HCT116 (cell line): ENCODE measurements at regions not wholly inside any gene's neighbourhood (a gene's known extent, or its start where the extent isn't known, plus 50 kb on each side); places are given as distances from the start of the nearest gene placed in this dataset.

Experiments used
- CBX3 ChIP-seq: IDR thresholded peaks from 2 replicates; pipeline ENCODE4 v1.6.1; 2012; ENCODE audit warnings: low read depth
- EZH2 ChIP-seq: fragments of 200-600 bp; sonication (generic); IDR thresholded peaks from 2 replicates; pipeline ENCODE4 v1.6.1; 2017; ENCODE audit warnings: antibody characterized with exemption, mixed run types
- POLR2A ChIP-seq: IDR thresholded peaks from 2 replicates; pipeline ENCODE4 v1.7.0; 2011; ENCODE audit warnings: borderline replicate concordance; ENCODE audit not compliant: insufficient read depth, insufficient read length; ENCODE audit errors: extremely low read depth
- POLR2AphosphoS5 ChIP-seq: IDR thresholded peaks from 2 replicates; pipeline ENCODE4 v1.6.1; 2011; ENCODE audit warnings: mild to moderate bottlenecking, low read depth, low read length, moderate library complexity
- SP1 ChIP-seq: IDR thresholded peaks from 2 replicates; pipeline ENCODE4 v1.6.1; 2012; ENCODE audit warnings: low read depth
- TCF7L2 ChIP-seq: IDR thresholded peaks from 2 replicates; pipeline ENCODE4 v1.7.0; 2011; ENCODE audit warnings: borderline replicate concordance, inconsistent platforms; ENCODE audit not compliant: insufficient read depth, insufficient read length; ENCODE audit errors: extremely low read depth
- TF ChIP-seq, protein P1 (sequence below), 3 experiments: fragments of 200-600 bp in 1 of 3; sonication (generic) in 1 of 3; IDR thresholded peaks in 2 of 3; conservative IDR thresholded peaks in 1 of 3; 2 replicates each; pipeline ENCODE4 v1.5.1; 2012 to 2017; ENCODE audit warnings: low read depth in 2 of 3, low read length in 2 of 3, antibody characterized with exemption in 1 of 3, borderline replicate concordance in 1 of 3, control low read depth in 1 of 3, mild to moderate bottlenecking in 1 of 3, mixed read lengths in 1 of 3, mixed run types in 1 of 3, moderate library complexity in 1 of 3; ENCODE audit not compliant: insufficient read depth in 1 of 3
- TF ChIP-seq, protein P2 (sequence below): IDR thresholded peaks from 2 replicates; pipeline ENCODE4 v1.6.1; 2012; ENCODE audit warnings: low read depth

DNA sequence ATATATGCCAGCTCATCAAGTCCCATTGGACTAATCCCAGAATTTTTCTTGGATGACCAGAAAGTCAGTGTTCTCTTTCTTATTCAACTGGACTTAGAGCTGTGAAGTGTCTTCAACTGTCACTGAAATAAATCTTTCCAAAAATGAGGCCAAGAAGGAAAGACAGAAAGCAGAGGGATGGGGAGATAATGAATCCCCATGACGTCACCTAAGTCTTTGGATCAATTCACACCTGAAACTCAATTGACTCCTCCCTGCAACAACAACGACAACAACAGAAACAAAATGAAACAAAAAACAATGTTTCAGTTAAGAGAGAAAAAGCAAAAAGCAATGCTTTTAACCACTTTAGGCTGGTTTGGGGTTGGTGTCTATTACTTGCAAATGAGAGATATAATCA is 91.2 kb downstream of the OXGR1 start:
- TF ChIP-seq CBX3 (no peak), SP1 (no peak), TCF7L2 (no peak), EZH2 (no peak), POLR2AphosphoS5 (no peak), POLR2A (no peak)
- TF ChIP-seq, protein P1, sequence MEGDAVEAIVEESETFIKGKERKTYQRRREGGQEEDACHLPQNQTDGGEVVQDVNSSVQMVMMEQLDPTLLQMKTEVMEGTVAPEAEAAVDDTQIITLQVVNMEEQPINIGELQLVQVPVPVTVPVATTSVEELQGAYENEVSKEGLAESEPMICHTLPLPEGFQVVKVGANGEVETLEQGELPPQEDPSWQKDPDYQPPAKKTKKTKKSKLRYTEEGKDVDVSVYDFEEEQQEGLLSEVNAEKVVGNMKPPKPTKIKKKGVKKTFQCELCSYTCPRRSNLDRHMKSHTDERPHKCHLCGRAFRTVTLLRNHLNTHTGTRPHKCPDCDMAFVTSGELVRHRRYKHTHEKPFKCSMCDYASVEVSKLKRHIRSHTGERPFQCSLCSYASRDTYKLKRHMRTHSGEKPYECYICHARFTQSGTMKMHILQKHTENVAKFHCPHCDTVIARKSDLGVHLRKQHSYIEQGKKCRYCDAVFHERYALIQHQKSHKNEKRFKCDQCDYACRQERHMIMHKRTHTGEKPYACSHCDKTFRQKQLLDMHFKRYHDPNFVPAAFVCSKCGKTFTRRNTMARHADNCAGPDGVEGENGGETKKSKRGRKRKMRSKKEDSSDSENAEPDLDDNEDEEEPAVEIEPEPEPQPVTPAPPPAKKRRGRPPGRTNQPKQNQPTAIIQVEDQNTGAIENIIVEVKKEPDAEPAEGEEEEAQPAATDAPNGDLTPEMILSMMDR (IDR thresholded peaks at IDR 0.05 in 2 of 3, conservative IDR thresholded peaks at IDR 0.05 in 1 of 3; ENCODE audit: borderline replicate concordance in 1 of 3, insufficient read depth in 1 of 3, low read depth in 2 of 3, low read length in 2 of 3), result no peak
- TF ChIP-seq, protein P2, sequence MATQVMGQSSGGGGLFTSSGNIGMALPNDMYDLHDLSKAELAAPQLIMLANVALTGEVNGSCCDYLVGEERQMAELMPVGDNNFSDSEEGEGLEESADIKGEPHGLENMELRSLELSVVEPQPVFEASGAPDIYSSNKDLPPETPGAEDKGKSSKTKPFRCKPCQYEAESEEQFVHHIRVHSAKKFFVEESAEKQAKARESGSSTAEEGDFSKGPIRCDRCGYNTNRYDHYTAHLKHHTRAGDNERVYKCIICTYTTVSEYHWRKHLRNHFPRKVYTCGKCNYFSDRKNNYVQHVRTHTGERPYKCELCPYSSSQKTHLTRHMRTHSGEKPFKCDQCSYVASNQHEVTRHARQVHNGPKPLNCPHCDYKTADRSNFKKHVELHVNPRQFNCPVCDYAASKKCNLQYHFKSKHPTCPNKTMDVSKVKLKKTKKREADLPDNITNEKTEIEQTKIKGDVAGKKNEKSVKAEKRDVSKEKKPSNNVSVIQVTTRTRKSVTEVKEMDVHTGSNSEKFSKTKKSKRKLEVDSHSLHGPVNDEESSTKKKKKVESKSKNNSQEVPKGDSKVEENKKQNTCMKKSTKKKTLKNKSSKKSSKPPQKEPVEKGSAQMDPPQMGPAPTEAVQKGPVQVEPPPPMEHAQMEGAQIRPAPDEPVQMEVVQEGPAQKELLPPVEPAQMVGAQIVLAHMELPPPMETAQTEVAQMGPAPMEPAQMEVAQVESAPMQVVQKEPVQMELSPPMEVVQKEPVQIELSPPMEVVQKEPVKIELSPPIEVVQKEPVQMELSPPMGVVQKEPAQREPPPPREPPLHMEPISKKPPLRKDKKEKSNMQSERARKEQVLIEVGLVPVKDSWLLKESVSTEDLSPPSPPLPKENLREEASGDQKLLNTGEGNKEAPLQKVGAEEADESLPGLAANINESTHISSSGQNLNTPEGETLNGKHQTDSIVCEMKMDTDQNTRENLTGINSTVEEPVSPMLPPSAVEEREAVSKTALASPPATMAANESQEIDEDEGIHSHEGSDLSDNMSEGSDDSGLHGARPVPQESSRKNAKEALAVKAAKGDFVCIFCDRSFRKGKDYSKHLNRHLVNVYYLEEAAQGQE, result no peak
